NCI-H2171 treated with DMSO at 0.1 percent for 48 hours (cell line): ENCODE measurements at regions not wholly inside any gene's neighbourhood (a gene's known extent, or its start where the extent isn't known, plus 50 kb on each side); places are given as distances from the start of the nearest gene placed in this dataset.

ENCODE experiments used
- DNase-seq: peaks from one replicate; lab custom pipeline; 2025; lab: John Stamatoyannopoulos, UW

DNA sequence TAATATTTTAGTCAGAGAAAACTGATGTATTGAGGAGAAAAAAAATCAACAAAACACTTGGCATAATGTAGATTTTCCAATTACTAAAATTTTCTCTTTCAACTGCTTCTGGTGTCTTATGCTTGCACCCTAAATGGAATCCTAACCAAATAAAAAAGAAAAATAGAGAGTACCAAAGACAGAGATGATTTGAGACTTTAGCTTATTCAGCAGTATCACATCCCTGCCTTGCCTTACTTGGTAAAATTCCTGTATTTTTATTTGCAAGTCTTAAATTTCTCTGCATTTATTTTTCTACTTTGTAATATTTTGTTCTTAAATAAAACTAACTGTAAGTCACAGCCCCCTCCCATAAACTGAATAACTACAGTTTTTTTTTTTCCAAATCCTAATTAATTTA lies 950.5 kb upstream of the INTU start:
- no peak for DNase-seq

DNA sequence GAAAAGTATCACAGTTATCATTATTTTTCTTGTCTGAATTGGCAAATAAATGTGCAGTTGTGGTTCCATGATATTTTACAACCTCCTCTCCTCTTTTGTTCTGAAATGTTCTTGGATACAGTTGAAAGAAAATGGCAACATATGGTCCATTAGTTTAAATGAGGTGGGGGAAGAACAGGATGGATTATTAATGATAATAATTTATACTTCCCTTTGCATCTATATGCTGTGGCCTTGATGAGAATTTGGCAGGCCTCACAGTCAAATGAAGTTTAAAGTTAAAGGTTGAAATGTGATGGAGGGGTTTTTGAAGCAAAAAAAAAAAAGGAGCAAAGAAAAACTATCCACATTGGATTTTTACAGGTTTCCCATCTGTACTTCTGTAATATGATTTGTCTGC lies 946.3 kb upstream of the INTU start:
- no peak for DNase-seq

DNA sequence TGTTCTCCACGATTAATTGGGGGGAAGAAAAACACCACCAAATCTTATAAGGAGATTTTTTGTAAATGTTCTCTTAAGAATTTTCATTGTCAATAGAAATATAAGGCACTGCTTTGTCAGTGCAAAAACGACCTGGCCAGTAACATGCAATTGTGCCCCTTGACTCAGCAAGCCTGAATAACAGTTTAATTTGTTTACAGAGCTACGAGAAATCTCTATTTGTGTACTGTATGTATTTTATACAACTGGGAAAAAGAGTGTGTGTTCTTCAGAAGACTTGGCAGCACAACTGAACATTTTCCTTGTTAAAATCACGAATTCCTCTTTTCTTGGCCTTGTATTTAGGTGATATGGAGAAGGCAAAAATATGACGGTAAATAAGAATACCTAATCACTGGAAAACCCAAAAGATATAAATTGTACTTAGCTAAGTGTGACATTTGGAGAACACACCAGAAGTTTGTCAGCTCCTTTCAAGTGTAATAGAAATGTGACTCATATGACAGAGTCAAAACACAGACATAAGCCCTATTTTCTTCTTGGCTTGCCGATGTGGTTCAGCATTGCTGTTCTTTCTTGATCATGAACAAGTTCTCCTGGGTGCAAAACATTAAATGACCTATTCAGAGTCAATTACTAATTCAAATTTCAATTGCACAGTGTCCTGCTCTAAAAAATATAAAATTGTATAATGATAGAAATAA lies 945.0 kb upstream of the INTU start:
- no peak for DNase-seq

DNA sequence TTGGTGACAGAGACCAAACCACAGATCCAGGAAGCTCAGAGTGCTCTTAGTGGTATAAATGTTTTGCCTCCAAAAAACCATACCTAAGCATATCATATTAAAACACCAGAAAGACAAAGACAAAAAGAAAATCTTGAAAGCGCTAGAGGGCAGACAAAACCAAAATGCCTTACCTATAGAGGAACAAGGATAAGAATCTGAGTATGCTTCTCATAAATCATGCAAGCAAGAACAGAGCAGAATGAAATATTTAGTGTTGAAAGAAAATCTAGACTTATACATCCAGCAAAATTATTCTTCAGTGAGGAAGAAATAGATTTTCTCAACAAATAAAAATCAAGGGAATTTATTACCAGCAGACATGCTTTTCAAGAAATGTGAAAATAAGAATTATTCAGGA lies 941.0 kb upstream of the INTU start:
- no peak for DNase-seq

DNA sequence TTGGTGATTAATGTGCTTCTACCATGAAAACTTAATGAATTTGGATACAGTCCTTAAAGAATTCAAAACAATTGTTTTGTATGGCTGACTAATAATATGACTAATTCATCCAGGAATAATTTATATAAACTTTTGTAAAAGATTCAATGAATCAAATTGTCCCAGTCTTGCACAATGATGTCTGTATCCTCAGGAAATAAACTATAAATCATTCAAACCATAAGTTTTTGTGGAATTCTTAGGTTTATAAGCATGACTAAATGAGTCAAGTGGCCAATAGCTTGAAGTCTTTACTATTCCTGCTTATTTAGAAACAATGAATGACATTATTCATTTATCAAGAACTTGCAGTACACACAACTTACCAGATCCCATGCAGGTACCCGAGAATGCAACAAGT lies 935.0 kb upstream of the INTU start:
- DNase-seq, result no peak

DNA sequence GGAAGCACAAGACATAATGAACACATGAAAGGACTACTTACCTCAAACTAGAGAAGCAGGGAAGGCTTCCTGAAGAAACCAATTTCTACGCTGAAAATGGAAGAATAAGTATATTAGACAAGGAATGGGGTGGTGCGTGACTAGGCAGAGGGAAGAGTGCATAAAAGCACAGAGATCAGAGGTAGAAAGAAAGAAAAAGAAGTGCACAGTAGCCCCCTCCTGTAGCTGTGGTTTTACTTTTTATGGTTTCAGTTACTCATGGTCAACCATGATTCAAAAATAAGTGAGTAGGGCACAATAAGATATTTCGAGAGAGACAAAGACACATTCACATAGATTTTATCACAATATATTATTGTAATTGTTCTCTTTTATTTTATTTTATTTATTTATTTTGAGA lies 934.5 kb upstream of the INTU start:
- DNase-seq, result no peak

DNA sequence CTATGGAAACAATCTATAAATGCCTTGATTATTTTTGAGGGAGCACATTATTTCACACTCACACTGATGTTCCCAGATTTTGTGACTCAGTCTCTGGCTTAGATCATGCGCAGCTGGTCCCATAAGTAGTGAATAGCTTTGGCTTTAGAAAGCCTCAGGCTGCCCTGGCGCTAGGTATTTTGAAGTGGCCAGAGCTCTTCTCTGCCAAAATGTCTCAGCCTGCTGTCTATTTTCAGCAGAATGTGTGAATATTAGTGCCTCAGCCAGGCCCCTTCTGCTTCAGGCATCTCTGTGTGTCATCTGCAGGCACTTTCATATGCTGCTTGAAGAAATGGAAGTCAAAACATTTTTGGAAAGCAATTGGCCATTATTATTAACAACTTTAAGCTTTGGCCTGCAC lies 931.0 kb upstream of the INTU start:
- DNase-seq, result no peak

DNA sequence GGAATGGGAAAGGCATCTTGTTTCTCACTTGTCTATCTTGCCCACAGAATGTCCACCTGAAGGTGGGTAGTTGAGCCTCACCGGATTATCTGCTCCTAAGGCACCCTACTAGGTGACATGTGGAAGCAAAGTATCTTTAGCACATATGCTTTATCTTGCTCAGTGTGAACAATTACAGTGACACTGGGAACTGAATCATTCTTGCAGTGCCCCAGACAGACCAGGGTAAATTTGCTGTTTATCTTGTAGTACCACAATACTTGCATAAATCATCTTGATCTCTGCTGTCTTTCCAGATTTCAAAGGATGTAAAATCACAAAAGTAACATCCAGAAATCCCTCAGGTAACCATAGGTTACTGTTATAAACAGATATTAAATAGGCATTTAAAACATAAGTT lies 930.0 kb upstream of the INTU start:
- no peak for DNase-seq

DNA sequence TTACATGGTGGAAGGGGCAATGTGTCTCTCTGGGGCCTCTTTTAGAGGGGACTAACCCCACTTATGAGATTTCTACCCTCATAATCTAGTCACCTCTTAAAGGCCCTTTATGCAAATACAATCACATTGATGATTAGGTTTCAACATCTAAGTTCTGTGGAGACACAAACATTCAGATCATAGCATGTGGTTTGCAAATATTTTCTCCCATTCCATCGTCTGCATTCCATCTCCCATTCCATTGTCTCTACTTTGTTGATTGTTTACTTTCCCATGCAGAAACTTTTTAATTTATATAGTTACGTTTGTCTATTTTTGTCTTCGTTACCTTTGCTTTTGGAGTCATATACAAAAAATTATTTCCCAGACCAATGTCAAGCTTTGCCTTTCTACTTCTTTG lies 927.5 kb upstream of the INTU start:
- no peak for DNase-seq

DNA sequence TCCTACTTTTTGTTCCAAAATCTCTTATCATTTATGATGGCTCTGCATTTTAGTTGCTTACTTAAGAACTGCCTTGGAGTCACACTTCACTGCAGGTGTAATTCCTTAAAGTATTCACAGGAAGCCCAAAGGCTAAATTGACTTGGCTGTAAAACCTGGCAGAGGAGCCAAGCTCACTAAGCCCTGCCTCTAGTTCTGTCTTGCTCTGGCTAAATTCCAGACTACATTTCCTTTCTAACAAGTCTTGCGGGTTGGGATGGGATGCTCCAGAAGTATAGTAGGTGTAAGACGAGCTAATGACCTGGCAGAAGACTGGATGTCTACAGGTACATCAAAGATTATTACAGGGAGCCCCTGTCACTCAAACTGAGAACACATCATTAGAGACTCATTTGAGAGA lies 924.0 kb upstream of the INTU start:
- DNase-seq, result no peak

DNA sequence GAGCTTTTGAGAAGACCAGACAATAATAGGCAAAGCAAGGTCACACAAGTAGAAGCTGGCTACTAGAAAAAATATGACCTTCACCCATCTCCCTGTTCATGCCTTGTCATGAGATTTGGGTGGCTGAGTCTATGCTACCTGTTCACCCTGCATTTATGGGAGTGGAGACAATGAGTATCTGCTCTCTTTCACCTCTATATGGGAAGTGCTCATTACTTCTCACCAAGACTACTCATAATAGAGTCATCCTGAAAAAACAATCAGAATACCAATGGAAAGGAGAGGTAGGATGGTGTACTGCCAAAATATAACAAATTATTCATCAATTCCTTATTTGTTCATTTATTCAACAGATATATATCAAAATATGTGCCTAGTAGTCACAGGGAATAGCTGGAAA lies 921.8 kb upstream of the INTU start:
- DNase-seq, result no peak

DNA sequence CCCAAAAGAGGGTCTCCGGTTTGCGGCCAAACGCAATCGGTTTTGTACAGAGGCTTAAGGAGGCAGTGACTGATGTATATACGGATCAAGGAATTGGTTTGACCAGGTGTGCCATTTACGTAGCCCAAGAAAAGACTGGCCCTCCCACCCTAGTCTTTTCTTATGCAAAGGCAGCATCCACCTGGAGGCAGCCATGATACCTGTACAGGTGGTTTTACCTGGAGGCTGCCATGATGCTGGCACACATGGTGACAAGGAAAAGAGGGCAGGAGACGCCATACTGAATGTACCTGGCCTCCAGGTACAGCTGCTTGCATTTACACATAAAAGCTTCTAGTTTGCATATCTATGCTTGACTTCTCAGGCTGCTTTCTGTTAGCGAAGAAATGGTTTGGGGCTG lies 917.7 kb upstream of the INTU start:
- no peak for DNase-seq

DNA sequence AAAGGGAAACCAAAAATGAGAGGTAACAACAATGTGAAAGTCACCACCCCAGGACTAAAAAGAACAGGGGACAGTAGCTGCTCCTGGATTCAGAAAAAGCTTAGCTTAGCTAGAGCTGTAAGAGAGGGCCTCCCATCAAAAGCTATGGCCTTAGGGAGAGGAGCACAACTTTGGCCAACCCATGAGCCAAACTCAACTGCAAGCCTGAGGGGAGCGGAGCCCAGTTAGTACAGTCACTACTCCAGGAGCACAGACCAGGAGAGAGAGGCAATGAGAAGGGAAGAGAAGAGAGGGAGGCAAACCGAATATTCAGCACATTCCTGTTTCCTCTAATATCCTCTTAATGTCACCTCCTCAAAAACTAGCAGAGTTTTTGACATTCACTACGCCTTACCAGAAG lies 917.1 kb upstream of the INTU start:
- DNase-seq, result no peak

DNA sequence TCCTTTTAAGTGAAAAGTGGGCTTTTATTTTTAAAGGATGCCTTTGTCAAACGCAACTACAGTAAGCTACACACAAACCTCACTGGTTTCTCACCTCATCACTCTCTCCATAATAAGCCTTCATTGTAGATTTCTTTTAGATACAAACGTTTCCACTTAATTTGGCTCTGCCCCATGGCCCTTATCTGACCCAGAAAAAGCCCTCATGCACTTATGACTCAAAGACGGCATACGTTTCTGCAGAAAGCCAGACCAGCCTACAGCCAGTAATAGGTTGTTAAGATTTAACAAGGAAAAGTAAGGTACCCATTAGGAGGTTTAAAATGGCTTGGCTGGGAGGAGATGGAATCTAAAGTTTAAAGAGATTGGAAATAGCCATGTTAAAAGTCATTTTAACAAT lies 914.6 kb upstream of the INTU start:
- no peak for DNase-seq

DNA sequence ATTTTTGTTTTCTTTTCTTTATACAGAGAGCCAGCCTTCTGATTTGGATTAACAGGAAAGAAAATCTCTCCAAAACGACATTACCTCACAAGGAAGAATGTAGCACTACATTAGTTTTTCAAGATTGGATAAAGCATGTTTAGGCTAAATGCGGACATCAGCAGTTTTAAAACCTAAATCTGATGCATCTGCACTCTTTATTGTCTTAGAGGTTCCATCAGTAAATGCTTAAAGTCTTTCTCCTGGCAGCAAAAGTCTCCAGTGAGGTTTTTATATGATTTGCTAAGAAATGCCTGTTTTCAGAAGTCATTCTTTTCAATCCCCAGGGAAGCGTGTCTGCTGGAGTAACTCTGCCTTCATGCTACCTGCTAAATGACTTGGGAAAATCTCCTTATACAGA lies 912.9 kb upstream of the INTU start:
- no peak for DNase-seq

DNA sequence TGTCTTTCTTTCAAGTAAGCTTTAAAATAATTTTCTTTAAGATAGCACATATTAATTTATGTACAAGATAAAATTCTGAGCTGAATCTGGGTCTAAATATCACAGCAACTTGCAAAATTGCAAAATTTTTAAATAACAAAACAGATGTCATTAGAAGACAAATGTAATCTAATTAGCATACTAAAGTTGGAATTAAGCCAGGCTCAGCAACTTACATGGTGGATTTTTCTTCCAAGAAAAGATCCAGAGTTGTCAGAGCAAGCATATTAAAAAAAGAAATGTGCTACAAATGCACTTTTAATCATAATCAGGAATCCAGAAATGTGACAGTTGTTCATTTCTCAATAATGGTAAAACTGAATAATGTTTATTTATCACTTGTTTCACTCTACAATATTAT lies 906.9 kb upstream of the INTU start:
- DNase-seq, result no peak

DNA sequence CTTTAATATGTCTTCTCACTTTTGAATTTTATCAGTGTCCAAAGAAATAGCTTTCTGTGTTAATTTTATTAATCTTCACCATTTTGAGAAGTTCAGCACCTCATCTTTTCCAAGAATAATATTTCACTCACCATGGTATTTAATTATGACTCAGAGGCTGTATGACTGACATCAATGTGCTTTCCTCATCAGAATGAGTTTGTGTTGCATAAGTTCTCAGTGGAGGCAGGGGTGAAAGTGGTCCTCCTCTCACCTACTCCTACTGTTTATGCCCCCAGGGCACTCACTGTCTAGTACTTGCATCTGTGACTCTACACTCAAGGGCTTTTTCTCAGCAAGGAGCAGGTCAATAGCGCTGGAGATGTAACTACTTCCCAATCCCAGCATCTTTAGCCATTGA lies 905.3 kb upstream of the INTU start:
- DNase-seq, result no peak

DNA sequence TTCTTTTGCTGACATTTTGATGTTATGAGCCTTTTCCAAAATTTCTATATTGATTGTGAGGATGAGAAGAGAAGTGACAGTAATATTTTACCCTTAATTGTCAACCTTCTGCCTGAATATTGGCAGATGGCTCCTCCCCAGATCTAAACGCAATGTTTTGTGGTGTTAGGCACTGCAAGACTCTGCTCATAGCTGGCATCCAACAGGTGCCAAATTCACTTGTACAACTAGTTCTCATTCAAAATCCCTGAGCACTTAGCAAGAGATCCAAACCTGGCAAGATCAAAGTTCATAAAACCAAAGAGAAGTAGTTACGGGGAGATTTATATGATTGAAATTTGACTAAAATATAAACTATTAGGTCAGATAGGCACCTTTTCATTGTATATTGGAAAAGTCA lies 901.7 kb upstream of the INTU start:
- no peak for DNase-seq

DNA sequence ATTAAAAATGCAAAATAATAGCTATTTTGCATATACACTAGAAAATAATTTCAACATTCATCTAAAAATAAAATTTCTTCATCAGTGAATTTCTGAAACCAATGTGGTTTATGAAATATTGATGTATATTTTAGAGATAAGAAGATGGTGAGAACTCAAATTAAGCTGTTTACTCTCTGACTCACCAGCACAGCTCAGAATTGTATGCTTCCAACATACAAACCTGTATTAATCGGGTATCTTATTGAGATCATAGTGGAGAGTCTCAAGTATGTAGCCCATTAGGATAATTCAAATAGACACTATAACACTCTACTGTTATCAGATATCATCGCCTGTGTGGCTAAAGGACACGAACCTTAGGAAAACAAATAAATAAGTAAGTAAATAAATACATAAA lies 899.5 kb upstream of the INTU start:
- DNase-seq, result no peak

DNA sequence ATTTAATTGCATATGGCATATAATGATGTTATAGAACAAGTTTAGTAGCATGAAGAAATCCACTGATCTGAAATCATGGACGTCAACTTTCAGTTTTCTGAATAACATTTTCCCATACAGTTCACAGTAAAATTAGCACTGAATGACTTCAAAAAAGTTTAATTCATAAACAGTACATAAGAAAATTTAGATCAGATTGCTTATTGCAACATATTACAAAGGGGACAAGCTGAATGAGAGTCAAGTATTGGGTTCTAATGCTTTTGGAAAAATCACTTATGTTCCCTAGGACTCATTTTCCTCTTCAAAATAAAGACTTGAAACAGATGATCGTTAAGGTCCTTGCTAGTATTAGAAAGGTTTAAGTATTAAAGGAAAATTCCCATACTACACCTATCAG lies 898.3 kb upstream of the INTU start:
- no peak for DNase-seq

DNA sequence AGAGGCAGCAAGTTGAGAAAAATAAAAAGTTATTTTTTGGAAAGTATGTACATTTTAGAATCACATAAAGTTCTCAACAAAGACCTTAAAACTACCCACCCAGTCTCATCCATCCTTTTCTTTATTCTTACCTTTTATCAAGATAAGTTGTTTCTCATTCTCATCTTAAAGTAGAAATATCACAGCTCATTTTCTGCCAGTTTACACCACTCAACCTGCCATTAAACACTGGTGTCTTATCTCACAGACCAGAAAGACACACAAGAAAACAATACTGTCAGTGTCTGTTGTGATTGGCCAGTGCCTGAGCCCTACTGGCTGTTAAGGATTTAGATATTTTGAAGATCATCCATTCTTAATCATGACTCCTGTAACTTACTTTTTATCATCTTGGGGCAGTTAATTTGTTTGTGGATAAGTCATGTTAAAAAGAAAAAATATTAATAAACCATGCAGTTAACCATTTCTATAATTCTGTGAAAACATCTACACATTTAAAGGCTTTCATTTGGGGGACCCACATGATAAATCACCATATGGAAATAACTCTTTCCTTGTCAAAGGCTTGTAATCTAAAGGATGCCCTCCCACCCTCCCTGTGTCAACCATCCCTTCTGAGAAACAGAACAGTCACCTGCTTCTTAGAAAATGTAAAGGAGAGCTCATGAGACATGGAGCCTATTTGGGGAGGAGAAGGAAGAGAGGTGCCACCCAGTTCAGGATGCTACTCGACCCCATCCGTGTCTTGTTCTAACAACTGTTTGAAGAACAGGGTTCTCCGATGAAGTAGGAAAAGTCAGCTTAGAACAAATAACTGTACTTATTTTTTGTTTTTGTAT lies 897.2 kb upstream of the INTU start:
- DNase-seq, result no peak

DNA sequence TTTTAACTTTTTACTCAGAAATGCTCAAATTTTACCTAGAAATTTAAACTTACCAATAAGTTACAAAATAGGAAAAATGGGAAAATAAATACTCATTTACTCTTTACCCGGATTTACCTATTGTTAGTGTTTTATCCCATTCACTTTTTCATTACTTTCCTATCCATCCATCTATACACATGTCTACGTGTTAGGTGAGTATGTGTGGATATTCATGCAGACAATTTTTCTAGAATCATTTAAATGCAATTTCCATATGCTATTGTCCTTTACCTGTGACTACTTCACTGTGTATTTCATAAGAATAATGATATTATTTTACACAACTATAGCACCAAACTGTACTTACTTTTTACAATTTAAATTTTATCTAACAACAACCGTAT lies 896.6 kb upstream of the INTU start:
- no peak for DNase-seq

DNA sequence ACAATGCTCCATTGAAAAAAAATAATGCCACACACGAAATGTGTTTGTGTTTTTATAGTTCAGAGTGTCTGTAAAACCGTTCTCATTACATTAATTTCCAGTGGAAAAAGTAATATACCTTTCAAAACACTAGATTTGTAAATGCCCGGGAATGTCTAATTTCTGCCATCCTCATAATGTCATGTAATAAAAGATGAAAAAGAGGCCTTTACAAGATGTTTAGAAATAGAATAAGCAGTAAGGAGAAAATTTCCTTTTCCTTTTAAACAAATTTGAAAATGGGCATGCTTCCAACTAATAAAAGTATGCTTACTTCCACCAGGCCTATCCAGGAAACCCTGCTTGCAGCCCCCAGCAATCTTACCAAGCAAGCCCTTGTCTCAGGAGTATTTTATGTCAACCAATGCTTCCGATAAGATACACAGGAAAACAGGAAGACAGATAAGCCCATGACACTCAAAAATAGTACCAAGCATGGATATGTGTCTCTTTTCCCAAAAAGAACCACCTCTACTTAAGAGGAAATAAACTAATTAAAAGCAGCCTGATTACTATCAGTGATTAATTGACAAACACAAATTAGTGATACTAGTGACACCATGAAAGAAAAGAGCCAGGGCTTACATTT lies 894.7 kb upstream of the INTU start:
- DNase-seq, result no peak

DNA sequence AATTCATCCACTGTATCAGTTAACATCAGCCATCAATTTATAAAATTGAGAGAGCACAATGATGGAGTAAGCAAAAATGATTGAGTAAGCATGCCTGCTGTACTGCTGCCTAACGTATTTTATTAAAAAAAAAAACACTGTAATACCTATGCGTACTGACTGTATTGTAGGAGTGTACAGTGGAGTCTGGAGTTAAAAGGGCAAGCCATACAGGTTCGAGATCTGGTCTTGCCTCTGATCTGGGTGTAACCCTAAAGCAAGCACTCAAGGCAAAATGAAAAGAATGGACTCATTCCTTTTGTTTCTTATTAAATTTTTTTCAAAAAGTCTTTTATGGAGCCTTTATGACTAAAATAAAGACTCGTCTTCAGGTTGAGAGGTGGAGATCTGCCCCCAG lies 894.2 kb upstream of the INTU start:
- DNase-seq, result no peak
